Suprapubic skin (tissue), 4 donors: ENCODE measurements at regions not wholly inside any gene's neighbourhood (a gene's known extent, or its start where the extent isn't known, plus 50 kb on each side); places are given as distances from the start of the nearest gene placed in this dataset.

ENCODE experiments used
- CTCF ChIP-seq, 2 donors: fragments of 200-600 bp in 1 of 2; fragments of 450-650 bp in 1 of 2; sonication (generic) in 1 of 2; IDR thresholded peaks; one replicate each; pipeline ENCODE4 v1.5.1; 2016 to 2019; ENCODE audit warnings: antibody characterized with exemption in 2 of 2, mild to moderate bottlenecking in 1 of 2, moderate library complexity in 1 of 2
- EP300 ChIP-seq: sonication (generic); formaldehyde crosslinking; IDR thresholded peaks from one replicate; pipeline ENCODE4 v1.6.1; 2017; ENCODE audit warnings: antibody characterized with exemption
- POLR2A ChIP-seq, 2 donors: fragments of 450-650 bp; IDR thresholded peaks; one replicate each; pipeline ENCODE4 v1.6.1; 2017; ENCODE audit warnings: antibody characterized with exemption in 2 of 2, mild to moderate bottlenecking in 2 of 2, moderate library complexity in 2 of 2
- POLR2AphosphoS5 ChIP-seq, 3 donors: sonication (generic); formaldehyde crosslinking; IDR thresholded peaks; one replicate each; pipeline ENCODE4 v1.6.1; 2017; ENCODE audit warnings: antibody characterized with exemption in 3 of 3

- TF ChIP-seq CTCF (IDR thresholded peaks at IDR 0.05) (no peak), EP300 (no peak), POLR2A (IDR thresholded peaks at IDR 0.05) (no peak), POLR2AphosphoS5 (IDR thresholded peaks at IDR 0.05) (no peak)
These were observed 90.3 kb upstream of the C3orf80 start for GRCh38 chr3:160134964-160135363.
